ENCODE measurements at regions not wholly inside any gene's neighbourhood (a gene's known extent, or its start where the extent isn't known, plus 50 kb on each side); places are given as distances from the start of the nearest gene placed in this dataset.
A peak's percentile ranks its signal among the peaks of the same experiment; 100 is the strongest.

GRCh38 chr1:234927971-234928640, 200.5 kb downstream of the TOMM20 start:
- Mint-ChIP-seq H3K9me3 (ENCODE audit: unreplicated experiment) (no peaks in the 10 kb centered on the region), H3K36me3 (ENCODE audit: low read depth, unreplicated experiment) (no peaks in the 10 kb centered on the region), H3K27ac (ENCODE audit: unreplicated experiment) (peak overlapping the region; percentile 87), H3K4me3 (ENCODE audit: unreplicated experiment) (peak overlapping the region; percentile 54), H3K27me3 (ENCODE audit: low read depth, unreplicated experiment) (no peaks in the 10 kb centered on the region), H3K4me1 (ENCODE audit: low read depth, unreplicated experiment) (peaks cover 30% of the 10 kb centered on the region)
- no peak overlapping the region for H2AFZ ChIP-seq (ENCODE audit: low read depth, low read length)
- H3K9me3 ChIP-seq (ENCODE audit: insufficient read depth, low read depth, low read length), result no peaks in the 10 kb centered on the region
- H3K4me2 ChIP-seq (ENCODE audit: low read length), result peak overlapping the region; percentile 7
- H3K79me2 ChIP-seq (ENCODE audit: insufficient read depth, low read length), result no peaks in the 10 kb centered on the region
- TF ChIP-seq CTCF (IDR thresholded peaks at IDR 0.05; ENCODE audit: insufficient read depth, low read depth, low read length), result no peak
- TF ChIP-seq EZH2 (IDR thresholded peaks at IDR 0.05; ENCODE audit: insufficient read depth, low read length), result no peak
- H3K36me3 ChIP-seq (ENCODE audit: insufficient read depth, low read length), result no peaks in the 10 kb centered on the region
- no peak overlapping the region for H3K27ac ChIP-seq (ENCODE audit: low read depth, low read length)
- DNase-seq (ENCODE audit: low read depth) (peak; percentile 73), FAIRE-seq (no peak)
- no peaks in the 10 kb centered on the region for H4K20me1 ChIP-seq (ENCODE audit: insufficient read depth, low read length)
- H3K4me1 ChIP-seq (ENCODE audit: insufficient read depth, low read length), result peaks cover 25% of the 10 kb centered on the region
- H3K4me3 ChIP-seq (ENCODE audit: insufficient read depth, low read depth, low read length), result no peak overlapping the region
- no peak overlapping the region for H3K9ac ChIP-seq (ENCODE audit: low read length)
- no peaks in the 10 kb centered on the region for H3K27me3 ChIP-seq (ENCODE audit: insufficient read depth, low read length)

GRCh38 chr1:234927312-234927970, 201.2 kb downstream of the TOMM20 start:
- Histone ChIP-seq H3K27ac (ENCODE audit: low read depth, low read length) (no peak overlapping the region), H3K27me3 (ENCODE audit: insufficient read depth, low read length) (no peaks in the 10 kb centered on the region), H2AFZ (ENCODE audit: low read depth, low read length) (no peak overlapping the region), H3K9me3 (ENCODE audit: insufficient read depth, low read depth, low read length) (no peaks in the 10 kb centered on the region), H3K4me3 (ENCODE audit: insufficient read depth, low read depth, low read length) (no peak overlapping the region), H3K36me3 (ENCODE audit: insufficient read depth, low read length) (no peaks in the 10 kb centered on the region), H3K79me2 (ENCODE audit: insufficient read depth, low read length) (no peaks in the 10 kb centered on the region), H4K20me1 (ENCODE audit: insufficient read depth, low read length) (no peaks in the 10 kb centered on the region), H3K9ac (ENCODE audit: low read length) (no peak overlapping the region), H3K4me1 (ENCODE audit: insufficient read depth, low read length) (peaks cover 19% of the 10 kb centered on the region), H3K4me2 (ENCODE audit: low read length) (no peak overlapping the region)
- no peaks in the 10 kb centered on the region for H3K27me3 Mint-ChIP-seq (ENCODE audit: low read depth, unreplicated experiment)
- no peaks in the 10 kb centered on the region for H3K9me3 Mint-ChIP-seq (ENCODE audit: unreplicated experiment)
- DNase-seq (ENCODE audit: low read depth), result no peak
- no peak for TF ChIP-seq CTCF (IDR thresholded peaks at IDR 0.05; ENCODE audit: insufficient read depth, low read depth, low read length)
- no peak for TF ChIP-seq EZH2 (IDR thresholded peaks at IDR 0.05; ENCODE audit: insufficient read depth, low read length)
- H3K4me1 Mint-ChIP-seq (ENCODE audit: low read depth, unreplicated experiment), result peaks cover 29% of the 10 kb centered on the region
- no peaks in the 10 kb centered on the region for H3K36me3 Mint-ChIP-seq (ENCODE audit: low read depth, unreplicated experiment)
- H3K27ac Mint-ChIP-seq (ENCODE audit: unreplicated experiment), result peak overlapping the region; percentile 87
- no peak overlapping the region for H3K4me3 Mint-ChIP-seq (ENCODE audit: unreplicated experiment)
- FAIRE-seq, result no peak

Data from astrocyte (in vitro differentiated cells and primary cell).